HG02571 (cell line): ENCODE measurements at regions not wholly inside any gene's neighbourhood (a gene's known extent, or its start where the extent isn't known, plus 50 kb on each side); places are given as distances from the start of the nearest gene placed in this dataset.
"Not testable (repeated sequence)": the region's sequence is repeated elsewhere in the genome, so short reads cannot be mapped to it uniquely, and the experiment has no call there.

Source experiments
- ATAC-seq: cut with Tn5 transposase; IDR thresholded peaks from one replicate; pipeline ENCODE4 v1.9.1; 2021; ENCODE audit warnings: mild to moderate bottlenecking, moderate library complexity; ENCODE audit not compliant: unreplicated experiment

DNA sequence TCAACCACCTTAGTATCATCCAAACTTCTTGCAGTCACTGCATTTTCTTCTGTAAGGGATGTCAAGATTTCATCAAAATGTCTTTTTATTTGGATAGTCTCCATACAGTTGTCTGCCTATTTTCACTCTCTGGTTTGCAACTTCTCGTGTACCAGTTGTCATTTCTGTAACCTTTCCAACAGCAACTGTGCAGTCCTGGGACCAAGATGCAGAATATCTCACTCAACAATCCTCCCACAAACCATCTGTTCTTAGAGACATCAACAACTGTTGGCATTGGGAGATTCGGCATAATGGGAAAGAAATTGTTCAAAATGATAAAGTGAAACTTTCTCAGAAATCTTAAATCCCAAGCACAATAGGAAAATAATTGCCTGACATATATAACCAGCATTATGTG lies 933.6 kb upstream of the SLC39A10 start:
- ATAC-seq: no peak

- ATAC-seq: no peak
Observed at GRCh38 chr2:194721227-194721626, 935.8 kb upstream of the SLC39A10 start.

DNA sequence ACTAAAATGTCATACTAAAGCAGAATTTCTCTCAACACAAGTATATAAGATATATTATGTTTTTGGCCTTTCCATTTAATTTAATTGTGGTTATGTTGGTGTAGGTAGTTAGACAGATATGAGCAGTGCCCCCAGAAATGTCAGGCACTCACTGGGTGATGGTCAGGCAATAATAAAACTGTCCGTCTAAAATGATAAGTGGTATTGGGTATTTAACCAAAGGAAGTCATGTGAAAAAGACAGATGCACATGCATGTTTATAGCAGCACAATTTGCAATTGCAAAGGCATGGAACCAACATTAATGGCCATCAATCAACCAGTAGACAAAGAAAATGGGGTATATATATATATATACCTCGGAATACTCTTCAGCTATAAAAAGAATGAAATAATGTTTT lies 936.6 kb upstream of the SLC39A10 start:
- ATAC-seq: no peak

DNA sequence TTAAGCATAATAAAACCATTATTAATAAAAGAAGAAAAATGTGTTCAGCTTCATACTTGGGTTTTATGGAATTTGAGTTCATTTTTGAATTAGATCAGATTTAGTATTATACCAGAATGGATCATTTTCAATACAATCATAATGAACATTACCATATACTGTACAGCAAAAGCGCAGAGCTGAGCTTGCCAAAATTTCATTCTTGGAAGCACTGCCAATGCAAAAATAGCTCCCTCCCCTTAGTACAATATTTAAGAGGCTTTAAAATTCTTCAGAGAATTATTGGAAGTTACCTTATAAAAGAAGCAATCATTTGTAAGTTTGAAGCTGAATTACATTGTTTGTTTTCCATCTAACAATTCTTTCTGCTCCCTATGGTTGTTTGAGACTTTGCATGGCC lies 938.1 kb upstream of the SLC39A10 start:
- no peak for ATAC-seq

DNA sequence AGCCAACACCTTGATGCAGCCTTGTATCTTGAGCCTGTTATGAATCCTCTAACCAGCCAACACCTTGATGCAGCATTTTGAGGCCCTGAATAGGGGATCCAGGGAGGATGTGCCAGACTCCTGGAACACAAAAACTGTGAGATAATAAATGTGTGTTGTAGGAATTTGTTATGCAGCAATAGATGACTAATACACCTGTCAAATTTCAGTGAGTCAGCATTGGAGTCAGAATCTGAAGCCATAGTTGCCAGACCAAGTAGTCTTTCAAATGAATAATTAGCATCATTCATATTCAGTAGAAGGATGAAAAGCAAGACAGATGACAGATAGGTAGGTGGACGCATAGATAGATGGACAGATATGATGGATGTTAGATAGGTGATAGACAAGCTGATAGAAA lies 942.5 kb upstream of the SLC39A10 start:
- ATAC-seq: no peak

DNA sequence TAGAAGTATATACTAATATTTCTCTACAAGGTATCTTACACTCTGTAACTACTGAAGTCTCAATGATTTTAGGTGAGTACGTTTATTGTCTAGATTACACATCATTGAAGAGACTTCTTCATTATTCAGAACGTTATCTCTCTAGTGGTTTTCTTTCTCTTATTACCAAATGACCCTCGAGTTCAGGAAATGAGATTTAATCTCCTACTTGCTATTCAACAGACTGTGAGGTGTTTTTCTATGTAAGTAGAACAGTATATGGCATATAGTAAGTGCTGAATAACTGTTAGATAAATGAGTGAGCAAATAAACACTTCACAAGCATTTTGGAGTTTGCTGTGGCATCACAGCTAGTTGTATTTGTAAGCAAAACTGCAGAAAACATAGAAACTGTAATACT lies 947.2 kb upstream of the SLC39A10 start:
- ATAC-seq: no peak

- no peak for ATAC-seq
Observed at GRCh38 chr2:194706179-194706578, 950.8 kb upstream of the SLC39A10 start.

GRCh38 chr2:194705398-194705797 lies 951.6 kb upstream of the SLC39A10 start:
- ATAC-seq: no peak

DNA sequence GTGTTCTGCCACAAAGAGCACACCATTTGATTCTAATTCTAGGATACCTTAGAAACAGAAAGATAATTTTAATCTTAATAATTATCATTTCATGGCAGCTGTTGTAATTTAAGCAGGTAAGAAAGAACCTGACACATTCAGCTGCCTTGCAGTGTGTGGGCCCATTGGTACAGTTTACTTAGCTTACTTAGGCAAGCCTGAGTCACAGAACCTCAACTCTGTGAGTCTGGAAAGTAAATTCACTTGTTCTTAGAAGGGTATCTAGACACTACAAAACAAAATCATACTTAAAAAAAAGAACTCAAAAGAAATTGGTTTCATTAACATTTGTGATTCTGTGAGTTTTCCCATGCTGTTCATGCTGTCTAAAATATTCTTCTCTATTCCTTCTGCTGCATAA lies 956.3 kb upstream of the SLC39A10 start:
- no peak for ATAC-seq

DNA sequence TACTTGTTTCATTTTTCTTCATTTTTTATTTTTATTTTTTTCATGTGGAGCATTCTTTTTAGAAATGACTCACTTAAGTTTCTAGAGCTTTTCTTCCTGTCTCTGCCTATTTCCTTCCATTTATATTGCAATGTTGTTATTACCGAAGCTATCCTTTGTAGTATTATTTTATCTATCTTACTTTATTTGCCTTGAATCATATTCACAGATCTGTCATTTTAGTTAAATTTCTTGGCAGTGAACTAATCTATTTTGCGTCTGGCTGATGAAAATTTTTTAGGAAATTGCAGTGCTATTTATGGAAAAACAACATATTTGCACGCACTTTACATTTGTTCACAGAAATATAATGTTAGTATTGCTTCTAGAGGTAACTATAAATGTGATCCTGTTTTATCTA lies 956.9 kb upstream of the SLC39A10 start:
- ATAC-seq: no peak

DNA sequence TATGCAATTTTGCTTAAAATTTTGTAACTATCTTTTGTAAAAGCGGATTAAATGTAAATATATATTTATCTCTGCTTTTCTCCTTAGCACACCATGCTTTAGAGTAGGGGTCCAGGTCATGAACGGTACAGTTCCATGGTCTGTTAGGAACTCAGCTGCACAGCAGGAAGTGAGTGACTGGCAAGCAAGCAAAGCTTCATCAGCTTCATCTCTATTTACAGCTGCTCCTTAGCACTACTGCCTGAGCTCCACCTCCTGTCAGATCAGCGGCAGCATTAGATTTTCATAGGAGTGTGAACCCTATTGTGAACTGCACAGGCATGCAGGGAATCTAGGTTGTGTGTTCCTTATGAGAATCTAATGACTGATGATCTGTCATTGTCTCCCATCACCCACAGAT lies 959.0 kb upstream of the SLC39A10 start:
- ATAC-seq: no peak

DNA sequence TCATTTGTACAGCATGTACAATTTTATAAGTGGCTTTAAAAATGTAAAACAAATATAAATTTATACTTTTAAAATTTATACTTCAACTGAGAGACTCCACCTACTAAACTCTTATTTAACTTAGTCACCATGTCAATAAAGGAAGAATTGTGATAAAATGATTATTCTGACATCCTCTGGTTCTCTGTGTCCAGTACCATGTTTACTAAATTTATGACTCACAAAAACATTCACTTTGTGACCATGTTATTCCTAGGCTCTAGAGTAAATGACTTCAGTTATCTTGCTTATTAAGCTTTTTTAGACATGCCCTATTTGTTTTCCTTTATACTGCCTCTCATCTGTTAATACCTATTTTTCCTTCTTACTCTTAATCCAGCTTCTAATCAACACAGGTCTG lies 959.6 kb upstream of the SLC39A10 start:
- no peak for ATAC-seq

GRCh38 chr2:194696690-194697089 lies 960.3 kb upstream of the SLC39A10 start:
- ATAC-seq: no peak

DNA sequence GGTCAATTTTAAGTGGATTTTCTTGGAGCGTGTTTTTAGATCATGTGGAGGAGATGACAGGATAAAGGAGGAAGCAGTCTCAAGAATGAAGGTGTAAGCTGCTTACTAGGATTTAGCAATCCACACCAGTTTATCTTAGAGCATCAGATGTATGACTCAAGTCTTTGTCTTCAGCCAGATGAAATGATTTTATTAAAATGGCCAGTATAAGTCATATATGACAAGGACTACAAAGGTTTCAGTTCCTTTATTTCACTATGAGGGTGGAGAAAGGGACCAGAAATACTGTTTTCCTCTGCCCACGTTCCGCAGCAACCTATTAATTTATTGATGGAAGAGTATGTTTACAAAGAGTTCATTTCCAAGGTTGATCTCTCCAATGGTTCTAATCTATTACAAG lies 970.5 kb upstream of the SLC39A10 start:
- ATAC-seq: no peak

GRCh38 chr2:194674043-194674442 lies 983.0 kb upstream of the SLC39A10 start:
- ATAC-seq: no peak

DNA sequence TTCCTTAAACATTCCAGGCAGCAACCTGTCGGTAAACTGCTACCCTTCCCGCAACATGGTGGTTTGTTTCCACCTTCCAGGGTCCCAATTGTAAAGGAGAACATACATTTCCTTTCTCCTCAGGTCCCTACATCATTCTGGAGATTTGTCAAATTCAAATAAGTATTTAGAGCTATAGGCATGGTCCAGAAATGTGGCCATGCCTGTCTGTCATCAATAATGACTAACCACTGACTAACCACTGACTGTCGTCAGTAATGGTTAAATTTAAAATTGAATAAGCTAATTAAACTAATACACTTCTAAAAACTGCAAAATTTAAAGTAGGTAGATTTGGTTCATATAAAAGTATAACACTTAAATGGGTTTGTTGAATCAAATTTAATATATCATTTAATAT lies 984.0 kb upstream of the SLC39A10 start:
- ATAC-seq: no peak

DNA sequence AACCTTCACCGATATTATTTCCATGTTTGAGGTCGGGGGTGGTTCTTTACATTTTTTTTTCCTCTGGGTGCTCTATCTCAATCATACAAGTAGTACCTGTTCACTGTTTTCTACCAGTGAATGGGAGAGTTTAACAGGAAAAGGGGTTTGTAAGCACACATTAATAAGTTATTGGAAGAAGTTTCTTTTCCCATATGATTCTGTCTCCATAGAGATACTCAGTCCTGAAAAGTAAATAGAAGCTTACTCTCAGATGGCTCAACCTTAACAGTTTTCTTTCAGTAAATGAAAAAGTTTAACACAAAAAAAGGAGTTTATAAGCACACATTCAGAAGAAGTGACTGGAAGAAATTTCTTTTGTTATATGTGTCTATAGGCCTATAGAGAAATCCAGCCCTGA lies 995.6 kb upstream of the SLC39A10 start:
- no peak for ATAC-seq

DNA sequence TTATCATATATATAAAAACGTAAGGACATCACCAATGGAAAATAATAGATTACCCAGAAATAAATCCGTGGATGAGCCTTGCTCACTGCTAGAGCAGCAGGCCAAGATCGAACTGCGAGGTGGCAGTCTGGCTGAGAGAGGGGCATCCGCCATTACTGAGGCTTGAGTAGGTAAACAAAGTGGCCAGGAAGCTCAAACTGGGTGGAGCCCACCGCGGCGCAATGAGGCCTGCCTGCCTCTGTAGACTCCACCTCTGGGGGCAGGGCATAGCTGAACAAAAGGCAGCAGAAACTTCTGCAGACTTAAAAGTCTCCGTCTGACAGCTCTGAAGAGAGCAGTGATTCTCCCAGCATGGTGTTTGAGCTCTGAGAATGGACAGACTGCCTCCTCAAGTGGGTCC lies 1018.0 kb upstream of the SLC39A10 start:
- not testable (repeated sequence) for ATAC-seq

- ATAC-seq: no peak
Observed at GRCh38 chr2:194621945-194622344, 1035.1 kb upstream of the SLC39A10 start.

DNA sequence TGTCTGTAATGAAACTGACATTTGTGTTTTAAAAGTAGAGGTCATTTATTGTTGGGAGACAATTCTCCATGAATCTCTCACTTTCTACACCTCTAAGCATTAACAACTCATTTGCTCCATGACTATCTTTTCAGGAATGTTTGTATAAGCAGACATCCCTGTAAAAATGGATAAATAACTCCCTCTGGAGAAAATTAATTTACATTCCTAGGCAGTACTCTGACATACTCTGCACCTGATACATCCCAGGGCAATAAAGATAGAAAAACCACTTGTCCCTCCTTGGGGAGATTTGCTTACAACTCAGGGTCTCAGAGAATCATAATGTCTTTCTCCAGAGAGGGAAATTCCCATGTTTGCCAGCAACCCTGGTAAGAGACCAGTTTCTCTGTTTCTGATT lies 1037.7 kb upstream of the SLC39A10 start:
- no peak for ATAC-seq

DNA sequence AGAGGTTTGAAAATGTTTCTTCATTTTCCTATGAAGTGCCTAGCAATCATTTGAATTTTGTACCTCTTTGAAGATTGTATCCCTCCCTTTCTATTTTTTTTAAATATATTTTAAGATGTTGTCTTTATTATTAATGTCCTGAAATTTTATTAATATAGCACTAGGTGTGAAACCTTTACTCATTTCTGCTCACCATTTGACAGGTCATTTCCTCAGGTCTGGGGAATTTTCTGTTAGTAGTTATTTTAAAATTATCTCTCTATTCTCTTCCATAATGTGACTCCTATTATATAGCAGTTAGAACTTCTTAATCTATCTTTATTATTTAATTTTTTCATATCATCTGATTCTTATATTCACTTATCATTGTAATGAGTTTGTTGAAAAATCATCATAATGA lies 1038.6 kb upstream of the SLC39A10 start:
- no peak for ATAC-seq

- peak; percentile 63 for ATAC-seq
Observed at GRCh38 chr2:194616334-194616733, 1040.7 kb upstream of the SLC39A10 start.

- ATAC-seq: no peak
Observed at GRCh38 chr2:194610297-194610696, 1046.7 kb upstream of the SLC39A10 start.

- ATAC-seq: no peak
Observed at GRCh38 chr2:194603429-194603828, 1053.6 kb upstream of the SLC39A10 start.
